NCI-H748 treated with DMSO at 0.1 percent for 48 hours (cell line): ENCODE measurements at regions not wholly inside any gene's neighbourhood (a gene's known extent, or its start where the extent isn't known, plus 50 kb on each side); places are given as distances from the start of the nearest gene placed in this dataset.
A peak's percentile ranks its signal among the peaks of the same experiment; 100 is the strongest.
"Not testable (repeated sequence)": the region's sequence is repeated elsewhere in the genome, so short reads cannot be mapped to it uniquely, and the experiment has no call there.

ENCODE experiments used
- DNase-seq: peaks from one replicate; lab custom pipeline; 2025; lab: John Stamatoyannopoulos, UW

DNA sequence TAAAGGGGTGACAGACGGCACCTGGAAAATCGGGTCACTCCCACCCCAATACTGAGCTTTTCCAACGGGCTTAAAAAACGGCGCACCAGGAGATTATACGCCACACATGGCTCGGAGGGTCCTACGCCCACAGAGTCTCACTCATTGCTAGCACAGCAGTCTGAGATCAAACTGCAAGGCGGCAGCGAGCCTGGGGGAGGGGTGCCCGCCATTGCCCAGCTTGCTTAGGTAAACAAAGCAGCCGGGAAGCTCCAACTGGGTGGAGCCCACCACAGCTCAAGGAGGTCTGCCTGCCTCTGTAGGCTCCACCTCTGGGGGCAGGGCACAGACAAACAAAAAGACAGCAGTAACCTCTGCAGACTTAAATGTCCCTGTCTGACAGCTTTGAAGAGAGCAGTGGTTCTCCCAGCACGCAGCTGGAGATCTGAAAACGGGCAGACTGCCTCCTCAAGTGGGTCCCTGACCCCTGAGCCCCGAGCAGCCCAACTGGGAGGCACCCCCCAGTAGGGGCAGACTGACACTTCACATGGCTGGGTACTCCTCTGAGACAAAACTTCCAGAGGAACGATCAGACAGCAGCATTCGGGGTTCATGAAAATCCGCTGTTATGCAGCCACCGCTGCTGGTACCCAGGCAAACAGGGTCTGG lies 162.8 kb upstream of the GJE1 start:
- not testable (repeated sequence) for DNase-seq

DNA sequence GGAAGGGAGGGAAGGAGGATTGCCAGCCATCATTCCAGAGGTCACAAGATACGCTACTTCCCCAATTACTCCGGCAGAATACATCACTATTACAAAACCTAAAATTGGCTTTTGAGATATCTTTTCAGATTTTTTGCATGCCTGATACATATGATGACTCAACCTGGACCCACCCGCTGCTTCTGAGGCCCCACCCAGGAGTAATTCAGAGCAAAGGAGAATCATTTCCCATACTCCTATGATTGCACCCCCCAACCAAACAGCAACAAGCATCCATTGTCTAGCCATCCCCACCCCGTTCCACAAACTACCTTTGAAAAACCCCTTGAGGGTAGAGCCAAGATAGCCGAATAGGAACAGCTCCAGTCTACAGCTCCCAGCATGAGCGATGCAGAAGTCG lies 163.5 kb upstream of the GJE1 start:
- peak; percentile 9 for DNase-seq

- no peak for DNase-seq
Measured at GRCh38 chr6:141968632-141969031, 164.1 kb upstream of the GJE1 start.

DNA sequence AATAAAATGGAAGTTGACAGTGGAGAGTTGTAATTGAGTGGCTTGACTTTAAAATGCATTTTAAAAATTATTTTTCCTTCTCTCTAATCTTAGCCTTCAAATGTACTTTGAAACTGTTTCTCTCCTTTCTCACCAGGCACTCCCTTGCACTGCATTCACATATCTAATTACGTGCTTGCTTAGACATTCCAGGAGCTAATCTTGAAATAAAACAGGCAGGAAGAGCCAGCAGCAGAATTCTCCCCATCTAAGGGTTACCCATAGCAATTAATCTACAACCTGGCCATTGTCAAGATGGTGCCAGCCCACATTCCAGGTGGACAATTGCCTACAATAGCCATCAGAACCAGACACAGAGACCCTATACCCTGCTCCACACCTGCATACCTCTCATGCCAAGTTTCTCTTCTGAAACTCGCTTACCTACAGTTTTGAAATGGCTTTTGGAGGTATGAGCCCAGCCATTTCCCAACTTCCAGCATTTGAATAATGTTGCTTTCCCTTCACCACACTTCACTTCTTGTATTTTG lies 167.6 kb upstream of the GJE1 start:
- DNase-seq, result no peak

DNA sequence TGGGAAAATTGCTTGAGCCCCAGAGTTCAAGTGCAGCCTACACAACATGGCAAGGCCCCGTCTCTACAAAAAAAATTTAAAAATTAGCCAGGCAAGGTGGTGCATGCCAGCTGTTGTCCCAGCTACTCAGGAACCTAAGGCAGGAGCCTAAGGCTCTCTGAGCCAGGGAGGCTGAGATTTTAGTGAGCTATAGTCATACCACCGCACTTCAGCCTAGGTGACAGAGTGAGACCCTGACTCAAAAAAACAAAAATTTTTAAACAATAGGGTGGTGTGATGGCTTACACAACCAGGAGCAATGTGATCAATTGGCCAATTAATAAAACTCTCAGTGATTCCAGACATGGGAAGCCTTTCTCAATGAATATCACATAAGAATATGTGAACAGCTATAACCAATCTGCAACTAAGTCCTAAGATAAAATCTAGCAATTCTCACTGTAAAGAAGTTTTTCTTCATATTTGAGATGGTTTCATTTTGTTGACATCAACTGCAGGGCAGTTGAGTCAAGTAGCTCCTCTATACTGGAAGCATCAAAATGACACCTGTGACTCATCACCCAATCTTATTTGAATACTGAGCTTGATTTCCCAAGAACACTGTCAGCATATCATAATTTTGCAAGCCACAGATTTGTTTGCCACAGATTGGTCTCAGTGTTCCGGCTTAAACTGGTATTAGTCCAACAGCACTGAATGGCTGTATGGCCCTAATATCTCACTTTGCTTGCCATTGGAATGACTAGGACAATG lies 169.0 kb upstream of the GJE1 start:
- DNase-seq, result no peak

DNA sequence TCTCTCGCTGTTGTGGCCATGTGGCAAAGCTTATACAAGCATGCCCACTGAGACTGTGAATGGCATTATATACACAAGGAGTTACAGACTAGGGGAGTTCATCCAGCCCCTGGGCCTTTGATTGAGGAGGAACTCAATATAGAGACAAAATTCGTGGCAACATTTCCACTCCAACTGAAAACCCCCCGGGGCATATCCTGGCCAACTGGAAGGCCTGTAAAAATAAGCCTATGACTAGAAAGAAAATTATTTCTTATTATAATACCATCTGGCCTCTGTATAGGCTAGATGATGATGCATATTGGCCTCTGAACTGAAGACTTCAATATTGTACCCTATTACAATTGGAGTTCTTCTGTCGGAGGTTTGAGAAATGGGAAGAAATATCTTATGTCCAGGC lies 175.5 kb upstream of the GJE1 start:
- DNase-seq, result no peak

DNA sequence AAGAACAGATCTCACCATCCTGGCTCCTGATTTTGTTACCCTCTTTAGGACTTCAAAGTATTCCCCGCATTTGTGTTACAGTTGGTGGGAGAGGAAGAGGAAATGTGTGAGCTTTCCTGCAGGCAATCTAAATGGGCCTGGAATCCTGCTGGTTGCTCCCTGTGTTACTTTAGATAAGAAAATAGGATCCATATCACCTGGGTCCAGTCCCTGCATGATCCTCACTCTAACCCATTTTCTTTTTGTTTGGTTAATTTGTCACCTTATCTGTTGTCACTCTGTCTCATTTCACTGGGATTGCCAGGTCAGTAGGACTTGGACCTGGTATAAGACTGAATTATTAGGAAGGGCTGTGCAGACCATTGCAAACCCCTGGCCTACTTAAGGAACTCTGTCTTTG lies 175.9 kb upstream of the GJE1 start:
- no peak for DNase-seq

- DNase-seq, result no peak
Measured at GRCh38 chr6:141956046-141956761, 176.5 kb upstream of the GJE1 start.

DNA sequence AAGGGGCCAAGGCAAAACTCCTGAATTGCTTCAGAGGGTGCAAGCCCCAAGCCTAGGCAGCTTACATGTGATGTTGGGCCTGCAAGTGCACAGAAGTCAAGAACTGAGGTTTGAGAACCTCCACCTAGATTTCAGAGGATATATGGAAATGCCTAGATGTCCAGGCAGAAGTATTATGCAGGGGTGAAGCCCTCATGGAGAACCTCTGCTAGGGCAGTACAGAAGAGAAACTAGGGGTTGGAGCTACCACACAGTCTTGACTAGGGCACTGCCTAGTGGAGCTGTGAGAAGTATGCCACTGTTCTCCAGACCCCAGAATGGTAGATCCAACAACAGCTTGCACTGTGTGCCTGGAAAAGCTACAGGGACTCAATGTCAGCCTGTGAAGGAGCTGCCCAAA lies 179.7 kb upstream of the GJE1 start:
- no peak for DNase-seq

DNA sequence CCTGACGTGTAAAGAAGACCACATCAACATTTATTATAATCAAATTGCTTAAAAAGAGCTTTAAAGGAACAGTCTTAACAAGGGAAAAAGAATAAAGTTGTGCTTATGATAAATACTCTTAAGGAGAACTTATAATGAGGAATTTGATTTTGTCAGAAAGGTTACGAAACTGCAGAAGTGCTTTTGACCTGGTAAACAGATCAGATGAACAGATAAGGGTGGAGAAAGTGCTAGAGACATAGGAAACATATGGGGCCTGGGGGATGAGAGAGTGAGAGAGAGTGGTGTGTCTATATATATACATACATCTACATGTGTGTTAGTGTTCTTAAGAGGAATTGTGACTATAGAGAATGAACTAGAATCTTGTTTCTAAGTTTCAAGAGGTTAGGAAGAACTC lies 186.2 kb upstream of the GJE1 start:
- no peak for DNase-seq

DNA sequence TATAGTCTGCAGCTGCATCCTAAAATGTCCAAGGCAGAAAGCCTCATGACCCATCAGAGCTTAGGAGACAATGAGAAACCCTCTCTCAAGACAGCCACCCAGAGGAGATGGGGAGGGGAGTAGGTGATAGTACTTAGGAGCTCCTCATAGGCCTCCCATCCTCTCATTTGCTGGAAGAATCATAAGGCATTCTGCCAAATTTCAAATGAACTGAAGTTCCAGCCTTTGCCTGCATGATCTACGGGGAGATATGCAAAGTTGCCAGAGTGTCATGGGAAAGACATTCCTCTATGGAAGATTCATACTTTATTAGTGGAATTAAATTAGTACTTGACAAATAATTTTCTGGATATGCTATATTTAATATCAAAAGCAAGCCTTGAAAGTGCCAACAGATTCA lies 194.1 kb upstream of the GJE1 start:
- no peak for DNase-seq

DNA sequence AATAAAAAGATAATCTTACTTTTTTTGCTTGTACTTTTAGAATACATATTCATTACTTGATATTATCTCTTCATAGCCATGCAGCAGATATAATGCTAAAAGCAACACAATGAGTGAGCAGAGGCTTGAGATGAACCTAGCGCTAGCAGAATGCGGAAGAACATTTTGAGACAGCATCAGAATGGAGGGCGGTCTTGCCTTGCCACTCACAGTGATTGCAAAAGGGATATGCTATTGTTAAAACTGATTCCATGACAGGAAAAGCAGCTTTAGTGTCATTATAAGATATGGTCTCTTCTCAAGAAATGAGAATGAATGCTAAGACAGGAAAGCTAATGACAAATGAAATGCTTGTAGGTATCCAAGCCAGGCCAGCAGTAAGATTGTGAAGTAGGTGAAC lies 200.0 kb upstream of the GJE1 start:
- DNase-seq, result no peak

DNA sequence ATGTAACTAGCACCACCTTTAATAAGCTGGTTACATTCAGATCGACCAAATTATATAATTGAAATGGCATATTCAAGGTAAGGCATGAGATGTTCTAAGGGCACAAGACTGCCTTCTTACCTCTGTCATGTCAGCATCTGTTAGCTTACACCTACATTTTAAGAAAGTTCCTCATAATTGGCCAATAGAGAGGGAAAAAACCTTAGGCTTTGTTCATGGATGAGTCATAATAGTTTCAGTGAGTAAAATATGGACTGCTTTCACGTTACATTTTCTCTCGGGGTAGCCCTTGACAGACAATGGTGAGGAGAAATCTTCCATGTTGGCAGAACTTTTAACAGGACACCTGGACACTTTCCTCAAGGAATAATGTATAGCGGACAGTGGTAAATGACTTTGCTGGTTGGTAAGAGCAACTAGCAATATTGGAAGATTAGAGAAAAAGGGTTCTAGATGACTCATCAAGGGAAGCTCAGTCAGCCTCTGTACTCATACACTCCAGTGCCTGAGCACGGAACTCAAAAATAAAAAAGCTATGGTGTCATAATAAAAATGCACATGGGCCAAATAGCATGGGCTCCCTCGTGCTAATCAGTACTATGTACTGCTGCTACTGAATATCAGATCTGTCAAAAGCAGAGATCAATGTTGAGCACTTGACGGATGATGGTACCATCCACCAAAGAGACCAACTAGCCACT lies 206.4 kb upstream of the GJE1 start:
- not testable (repeated sequence) for DNase-seq

- DNase-seq, result no peak
Measured at GRCh38 chr6:141925001-141925400, 207.7 kb upstream of the GJE1 start.

- DNase-seq, result no peak
Measured at GRCh38 chr6:141922898-141923297, 209.8 kb upstream of the GJE1 start.

DNA sequence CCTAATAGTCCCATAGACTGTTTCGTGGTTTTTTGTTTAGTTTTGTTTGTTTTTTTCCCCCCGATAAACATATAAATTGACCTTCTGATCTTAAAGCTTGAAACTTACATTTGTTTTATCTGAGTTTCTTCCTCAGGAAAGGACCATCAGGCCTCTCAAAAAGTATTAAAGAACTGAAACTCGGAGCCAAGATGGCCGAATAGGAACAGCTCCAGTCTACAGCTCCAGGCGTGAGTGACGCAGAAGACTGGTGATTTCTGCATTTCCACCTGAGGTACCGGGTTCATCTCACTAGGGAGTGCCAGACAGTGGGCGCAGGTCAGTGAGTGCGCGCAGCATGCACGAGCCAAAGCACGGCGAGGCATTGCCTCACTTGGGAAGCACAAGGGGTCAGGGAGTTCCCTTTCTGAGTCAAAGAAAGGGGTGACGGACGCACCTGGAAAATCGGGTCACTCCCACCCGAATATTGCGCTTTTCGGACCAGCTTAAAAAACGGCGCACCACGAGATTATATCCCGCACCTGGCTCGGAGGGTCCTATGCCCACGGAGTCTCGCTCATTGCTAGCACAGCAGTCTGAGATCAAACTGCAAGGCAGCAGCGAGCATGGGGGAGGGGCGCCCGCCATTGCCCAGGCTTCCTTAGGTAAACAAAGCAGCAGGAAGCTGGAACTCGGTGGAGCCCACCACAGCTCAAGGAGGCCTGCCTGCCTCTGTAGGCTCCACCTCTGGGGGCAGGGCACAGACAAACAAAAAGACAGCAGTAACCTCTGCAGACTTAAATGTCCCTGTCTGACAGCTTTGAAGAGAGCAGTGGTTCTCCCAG lies 215.8 kb upstream of the GJE1 start:
- DNase-seq, result not testable (repeated sequence)

- no peak for DNase-seq
Measured at GRCh38 chr6:141914646-141915045, 218.1 kb upstream of the GJE1 start.

DNA sequence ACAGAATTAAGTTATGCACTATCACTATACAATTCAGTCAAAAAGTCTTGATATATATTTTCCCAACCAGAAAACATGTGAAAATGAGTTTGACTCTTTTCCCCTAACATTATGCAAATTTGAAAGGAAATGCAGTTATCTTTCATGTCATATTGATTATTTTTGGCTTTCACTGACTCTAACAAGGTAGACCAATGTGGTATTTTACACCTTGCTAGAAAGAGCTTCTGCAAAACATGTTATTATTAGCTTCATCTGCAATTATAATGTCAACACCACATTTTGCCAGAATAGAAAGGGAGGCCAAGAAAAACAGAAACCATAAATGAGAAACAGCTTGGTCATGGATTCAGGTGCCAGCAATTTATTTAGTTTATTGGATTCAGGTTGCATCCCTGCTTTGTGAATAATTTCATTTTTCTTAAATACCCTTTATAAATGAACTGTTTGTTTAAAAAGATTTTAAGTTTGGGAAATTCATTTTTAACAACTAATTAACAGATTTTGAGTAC lies 226.1 kb upstream of the GJE1 start:
- DNase-seq, result no peak

- no peak for DNase-seq
Measured at GRCh38 chr6:141890661-141891060, 242.1 kb upstream of the GJE1 start.

DNA sequence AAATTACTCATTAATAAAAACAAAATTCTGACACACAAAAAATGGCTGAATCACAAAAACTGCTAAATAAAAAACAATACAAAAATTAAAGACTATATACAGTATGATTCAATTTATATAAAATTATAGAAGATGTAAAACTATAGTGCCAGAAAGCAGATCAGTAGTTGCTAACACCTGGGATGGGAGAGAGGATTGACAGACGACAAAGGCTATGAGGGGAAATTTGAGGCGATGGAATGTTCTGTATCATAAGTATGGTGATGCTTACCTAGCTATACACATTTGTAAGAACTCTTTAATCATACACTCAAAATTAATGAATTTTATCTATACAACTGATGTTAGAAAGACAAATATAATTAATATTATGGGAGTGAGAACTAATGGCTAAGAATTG lies 247.9 kb upstream of the GJE1 start:
- DNase-seq, result no peak

GRCh38 chr6:141878686-141879085 lies 254.0 kb upstream of the GJE1 start:
- DNase-seq, result no peak
